BLaER1 treated with 17β-estradiol and CSF1 and Interleukin-3, amounts not matched to agents 10 nM and 100 nM (cell line): ENCODE measurements at regions not wholly inside any gene's neighbourhood (a gene's known extent, or its start where the extent isn't known, plus 50 kb on each side); places are given as distances from the start of the nearest gene placed in this dataset.

Source experiments
- H3K27ac ChIP-seq, 11 experiments: shearing (Covaris generic); formaldehyde crosslinking; 2 replicates each; pipeline ENCODE4 v1.8.1; 2022
- H3K27me3 ChIP-seq, 11 experiments: shearing (Covaris generic); formaldehyde crosslinking; 2 replicates each; pipeline ENCODE4 v1.8.1; 2022
- H3K36me3 ChIP-seq, 11 experiments: shearing (Covaris generic); formaldehyde crosslinking; 2 replicates each; pipeline ENCODE4 v1.8.1; 2022
- H3K4me1 ChIP-seq, 10 experiments: shearing (Covaris generic); formaldehyde crosslinking; 2 replicates each; pipeline ENCODE4 v1.8.1; 2022
- H3K4me2 ChIP-seq, 11 experiments: shearing (Covaris generic); formaldehyde crosslinking; 2 replicates each; pipeline ENCODE4 v1.8.1; 2022
- H3K4me3 ChIP-seq, 10 experiments: shearing (Covaris generic); formaldehyde crosslinking; 2 replicates each; pipeline ENCODE4 v1.8.1; 2022
- H3K9ac ChIP-seq, 11 experiments: shearing (Covaris generic); formaldehyde crosslinking; 2 replicates each; pipeline ENCODE4 v1.8.1; 2022
- H3K9me3 ChIP-seq, 11 experiments: shearing (Covaris generic); formaldehyde crosslinking; replicated peaks in 1 of 11; 2 replicates each; pipeline ENCODE4 v1.8.1; 2022
- H4K20me1 ChIP-seq, 11 experiments: shearing (Covaris generic); formaldehyde crosslinking; 2 replicates each; pipeline ENCODE4 v1.8.1; 2022
- Cebpa-rat ChIP-seq, 11 experiments: shearing (Covaris generic); IDR thresholded peaks; 2 replicates each; pipeline ENCODE4 v1.8.1; 2022

GRCh38 chrX:150146271-150146896 is 208.1 kb upstream of the EOLA2 start:
- TF ChIP-seq Cebpa-rat (IDR thresholded peaks at IDR 0.05), result no peak
- H3K27ac ChIP-seq, result no peak overlapping the region
- H3K36me3 ChIP-seq, result no peaks in the 10 kb centered on the region
- H4K20me1 ChIP-seq, result no peaks in the 10 kb centered on the region
- no peaks in the 10 kb centered on the region for H3K27me3 ChIP-seq
- H3K9me3 ChIP-seq, result peaks cover 8 to 19% (median 11%) of the 10 kb centered on the region in 11 experiments; a peak in 17 of 22 replicates
- H3K4me1 ChIP-seq, result 0 out of 20 replicates have a peak, but pooled peaks cover 0 to 4% (median 0%) of the 10 kb centered on the region in 10 experiments
- H3K4me3 ChIP-seq, result no peak overlapping the region
- H3K4me2 ChIP-seq, result no peak overlapping the region
- no peak overlapping the region for H3K9ac ChIP-seq

DNA sequence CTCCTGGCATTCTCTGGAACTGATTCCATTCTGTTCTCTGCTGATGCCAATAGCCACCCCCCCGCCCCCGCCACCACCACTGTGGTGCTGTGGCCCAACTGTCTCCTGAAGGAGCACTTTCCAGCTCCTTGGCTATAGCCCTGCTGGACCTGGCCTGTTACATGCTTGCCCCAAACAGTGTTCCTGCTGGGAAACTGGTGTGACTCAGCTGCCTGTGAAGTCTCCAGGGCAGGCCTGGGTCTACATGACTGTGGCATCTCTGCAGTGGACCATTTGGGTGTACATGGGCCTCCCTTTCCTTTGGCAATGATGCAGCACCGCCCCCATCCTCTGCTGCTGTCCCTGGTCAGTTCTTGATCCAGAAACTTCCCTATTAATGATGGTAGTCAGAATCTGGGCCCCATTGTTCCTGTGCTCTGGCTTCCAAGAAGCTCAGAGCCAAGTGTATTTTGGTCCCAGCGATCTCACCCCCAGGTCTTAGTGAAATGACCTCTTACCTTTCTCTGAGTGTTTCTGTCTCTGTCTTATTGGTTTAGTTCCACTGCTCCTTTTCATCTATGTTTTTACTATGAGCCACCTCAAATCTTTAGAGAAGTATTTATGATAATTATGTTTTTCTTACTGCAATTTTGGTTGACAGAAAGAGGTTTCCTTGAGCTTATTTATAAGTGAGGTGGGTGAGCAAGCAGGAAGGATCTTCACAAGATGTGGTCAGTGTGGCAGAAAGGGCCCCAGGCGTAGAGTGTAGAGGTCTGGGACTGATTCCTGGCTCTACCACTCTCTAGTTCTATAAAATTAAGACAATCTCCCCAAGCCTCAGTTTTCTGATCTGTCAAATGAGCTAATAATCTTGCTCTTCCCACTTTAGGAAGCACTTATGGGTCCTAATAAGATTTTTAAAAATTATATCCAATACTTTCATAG is 210.7 kb upstream of the EOLA2 start:
- no peaks in the 10 kb centered on the region for H3K9me3 ChIP-seq
- no peaks in the 10 kb centered on the region for H4K20me1 ChIP-seq
- H3K4me3 ChIP-seq, result no peak overlapping the region
- no peaks in the 10 kb centered on the region for H3K36me3 ChIP-seq
- H3K27ac ChIP-seq, result no peak overlapping the region
- H3K9ac ChIP-seq, result no peak overlapping the region
- no peak for TF ChIP-seq Cebpa-rat (IDR thresholded peaks at IDR 0.05)
- 0 out of 20 replicates have a peak, but pooled peaks cover 0 to 4% (median 0%) of the 10 kb centered on the region in 10 experiments for H3K4me1 ChIP-seq
- no peaks in the 10 kb centered on the region for H3K27me3 ChIP-seq
- H3K4me2 ChIP-seq, result peak overlapping the region in 1 of 11 experiments; percentile 16; a peak in 1 of 22 replicates

DNA sequence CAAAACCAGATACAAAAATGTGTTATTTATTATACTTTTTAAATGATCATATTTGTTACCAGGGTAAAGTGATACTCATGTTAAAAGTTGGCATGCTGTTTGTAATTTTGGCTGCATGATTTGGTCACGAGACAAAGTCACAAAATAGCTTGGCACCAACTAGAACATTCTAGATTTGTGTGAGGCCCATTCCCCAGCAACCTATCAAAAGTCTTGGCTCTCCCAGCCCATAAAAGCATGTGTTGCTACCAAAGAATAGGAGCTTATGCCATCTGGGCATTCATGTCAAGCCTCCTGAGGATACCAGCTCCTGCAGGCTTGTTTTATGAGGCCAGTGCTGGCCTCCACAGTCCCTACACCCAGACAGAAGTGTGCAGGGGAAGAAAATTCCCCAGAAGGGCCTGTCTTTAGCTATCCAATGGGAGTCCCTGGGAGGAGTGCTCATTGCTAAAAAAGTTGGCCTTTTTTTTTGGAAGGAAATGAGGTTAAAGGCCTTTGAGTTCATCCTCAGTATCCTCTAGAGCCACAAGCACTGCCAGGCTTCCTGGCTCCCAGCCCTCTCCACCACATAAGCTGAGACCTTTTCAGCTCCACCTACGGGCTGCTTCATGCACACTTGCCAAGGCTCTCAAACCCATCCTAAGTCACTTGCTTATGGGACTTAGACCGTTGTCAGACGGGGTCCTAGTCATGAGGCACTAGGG is 211.9 kb upstream of the EOLA2 start:
- H3K4me2 ChIP-seq, result no peak overlapping the region
- H4K20me1 ChIP-seq, result no peaks in the 10 kb centered on the region
- H3K36me3 ChIP-seq, result no peaks in the 10 kb centered on the region
- H3K9ac ChIP-seq, result no peak overlapping the region
- H3K27me3 ChIP-seq, result no peaks in the 10 kb centered on the region
- TF ChIP-seq Cebpa-rat (IDR thresholded peaks at IDR 0.05), result no peak
- H3K4me1 ChIP-seq, result peaks cover 0 to 4% (median 0%) of the 10 kb centered on the region in 10 experiments; a peak in 1 of 20 replicates
- no peak overlapping the region for H3K27ac ChIP-seq
- no peaks in the 10 kb centered on the region for H3K9me3 ChIP-seq
- no peak overlapping the region for H3K4me3 ChIP-seq

DNA sequence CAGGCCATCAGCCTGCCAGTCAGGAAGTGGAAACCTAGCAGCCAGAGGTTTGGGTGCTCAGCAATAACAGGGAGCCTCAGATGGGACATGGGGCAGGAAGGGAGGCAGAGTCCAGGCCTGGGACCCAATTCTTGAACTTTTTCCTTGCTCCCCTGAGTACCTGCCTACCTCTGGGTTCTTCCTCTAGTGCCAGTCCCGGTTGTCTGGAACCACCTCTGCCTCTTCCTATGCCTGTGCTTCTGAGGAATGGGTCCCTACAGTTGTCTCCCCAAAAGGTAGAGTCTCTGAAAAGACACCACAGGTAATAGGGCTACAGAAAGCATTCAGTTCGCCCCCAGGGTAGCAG is 212.4 kb upstream of the MAMLD1 start:
- Histone ChIP-seq H3K4me3 (no peak overlapping the region), H4K20me1 (no peaks in the 10 kb centered on the region), H3K9me3 (no peaks in the 10 kb centered on the region), H3K9ac (no peak overlapping the region), H3K27me3 (no peaks in the 10 kb centered on the region), H3K27ac (no peak overlapping the region), H3K4me2 (no peak overlapping the region), H3K36me3 (no peaks in the 10 kb centered on the region), H3K4me1 (peaks cover 0 to 4% (median 0%) of the 10 kb centered on the region in 10 experiments; a peak in 2 of 20 replicates)
- TF ChIP-seq Cebpa-rat (IDR thresholded peaks at IDR 0.05), result no peak

DNA sequence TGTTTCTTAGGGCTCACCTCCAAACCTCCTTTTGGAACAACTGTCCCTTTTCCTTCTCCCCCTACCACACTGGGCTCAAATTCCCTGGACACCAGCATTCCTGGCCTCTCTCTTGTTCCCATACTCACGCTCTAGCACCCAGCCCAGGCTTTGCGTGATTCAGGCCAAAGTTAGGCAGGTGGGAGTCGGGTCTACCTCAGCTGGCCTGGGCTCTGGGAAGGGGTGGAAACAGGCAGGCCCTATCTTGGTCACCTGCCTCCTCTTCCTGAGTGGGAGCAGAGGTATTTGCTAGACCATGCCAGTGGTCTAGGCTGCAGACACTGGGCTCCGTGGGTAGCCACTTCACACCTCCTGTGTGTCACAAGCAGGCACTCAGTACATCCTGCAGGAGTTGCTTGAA is 211.1 kb upstream of the MAMLD1 start:
- no peak overlapping the region for H3K9ac ChIP-seq
- H3K36me3 ChIP-seq, result no peaks in the 10 kb centered on the region
- peaks cover 0 to 4% (median 0%) of the 10 kb centered on the region in 10 experiments; a peak in 2 of 20 replicates for H3K4me1 ChIP-seq
- TF ChIP-seq Cebpa-rat (IDR thresholded peaks at IDR 0.05), result no peak
- no peaks in the 10 kb centered on the region for H3K27me3 ChIP-seq
- no peaks in the 10 kb centered on the region for H3K9me3 ChIP-seq
- H3K4me2 ChIP-seq, result no peak overlapping the region
- H3K27ac ChIP-seq, result no peak overlapping the region
- no peak overlapping the region for H3K4me3 ChIP-seq
- H4K20me1 ChIP-seq, result no peaks in the 10 kb centered on the region

DNA sequence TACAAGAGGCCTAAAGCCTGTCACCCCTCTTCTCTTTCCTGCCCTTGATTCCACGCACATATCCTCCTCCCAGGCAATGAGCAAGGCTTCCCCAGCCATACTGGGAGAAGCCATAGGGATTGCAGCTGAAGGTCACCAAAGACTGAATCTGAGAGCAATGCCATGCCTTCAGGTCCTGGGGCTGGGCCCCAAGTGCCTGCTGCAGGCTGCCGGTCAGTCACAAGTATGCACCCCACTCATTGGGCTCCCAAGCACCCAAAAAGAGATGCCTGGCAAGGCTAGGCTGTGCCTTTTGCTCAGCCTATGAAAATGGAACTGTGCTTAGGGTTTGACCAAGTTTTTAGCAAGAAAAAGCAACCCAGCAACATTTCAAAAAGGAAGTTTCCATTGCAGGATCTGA is 210.6 kb upstream of the MAMLD1 start:
- no peaks in the 10 kb centered on the region for H3K9me3 ChIP-seq
- no peak overlapping the region for H3K27ac ChIP-seq
- H3K4me3 ChIP-seq, result no peak overlapping the region
- H3K4me2 ChIP-seq, result no peak overlapping the region
- TF ChIP-seq Cebpa-rat (IDR thresholded peaks at IDR 0.05), result no peak
- H3K9ac ChIP-seq, result no peak overlapping the region
- peaks cover 0 to 4% (median 0%) of the 10 kb centered on the region in 10 experiments; a peak in 2 of 20 replicates for H3K4me1 ChIP-seq
- H3K27me3 ChIP-seq, result no peaks in the 10 kb centered on the region
- no peaks in the 10 kb centered on the region for H4K20me1 ChIP-seq
- no peaks in the 10 kb centered on the region for H3K36me3 ChIP-seq

- no peaks in the 10 kb centered on the region for H3K9me3 ChIP-seq
- H3K9ac ChIP-seq, result no peak overlapping the region
- no peaks in the 10 kb centered on the region for H3K27me3 ChIP-seq
- H3K4me2 ChIP-seq, result no peak overlapping the region
- no peak for TF ChIP-seq Cebpa-rat (IDR thresholded peaks at IDR 0.05)
- H3K4me3 ChIP-seq, result no peak overlapping the region
- H3K36me3 ChIP-seq, result no peaks in the 10 kb centered on the region
- H3K27ac ChIP-seq, result no peak overlapping the region
- no peaks in the 10 kb centered on the region for H4K20me1 ChIP-seq
- peaks cover 0 to 14% (median 0%) of the 10 kb centered on the region in 10 experiments; a peak in 4 of 20 replicates for H3K4me1 ChIP-seq
Measured at GRCh38 chrX:150155436-150156035, 207.6 kb upstream of the MAMLD1 start.

- Histone ChIP-seq H4K20me1 (no peaks in the 10 kb centered on the region), H3K4me3 (no peak overlapping the region), H3K4me2 (no peak overlapping the region), H3K9ac (no peak overlapping the region), H3K4me1 (peaks cover 0 to 21% (median 0%) of the 10 kb centered on the region in 10 experiments; a peak in 5 of 20 replicates), H3K36me3 (no peaks in the 10 kb centered on the region), H3K27ac (no peak overlapping the region), H3K27me3 (no peaks in the 10 kb centered on the region), H3K9me3 (no peaks in the 10 kb centered on the region)
- no peak for TF ChIP-seq Cebpa-rat (IDR thresholded peaks at IDR 0.05)
Measured at GRCh38 chrX:150156615-150157014, 206.5 kb upstream of the MAMLD1 start.

- peaks cover 0 to 21% (median 0%) of the 10 kb centered on the region in 10 experiments; a peak in 5 of 20 replicates for H3K4me1 ChIP-seq
- no peak overlapping the region for H3K27ac ChIP-seq
- H3K27me3 ChIP-seq, result no peaks in the 10 kb centered on the region
- no peaks in the 10 kb centered on the region for H3K9me3 ChIP-seq
- no peaks in the 10 kb centered on the region for H4K20me1 ChIP-seq
- no peak overlapping the region for H3K9ac ChIP-seq
- H3K36me3 ChIP-seq, result no peaks in the 10 kb centered on the region
- H3K4me2 ChIP-seq, result no peak overlapping the region
- no peak overlapping the region for H3K4me3 ChIP-seq
- TF ChIP-seq Cebpa-rat (IDR thresholded peaks at IDR 0.05), result no peak
Measured at GRCh38 chrX:150157291-150157690, 205.8 kb upstream of the MAMLD1 start.
